ENCODE measurements at regions not wholly inside any gene's neighbourhood (a gene's known extent, or its start where the extent isn't known, plus 50 kb on each side); places are given as distances from the start of the nearest gene placed in this dataset.

- Mint-ChIP-seq H3K4me3 (no peak overlapping the region), H3K27ac (no peak overlapping the region), H3K27me3 (no peaks in the 10 kb centered on the region), H3K4me1 (ENCODE audit: low read depth in 2 of 2) (no peaks in the 10 kb centered on the region), H3K36me3 (no peaks in the 10 kb centered on the region), H3K9me3 (peaks cover 10% of the 10 kb centered on the region)
- ATAC-seq (no peak), DNase-seq (ENCODE audit: low spot score) (no peak)
These were observed 385.4 kb upstream of the RBFOX1 start for GRCh38 chr16:6947291-6947690.

GRCh38 chr16:6946802-6947201 is 385.8 kb upstream of the RBFOX1 start:
- no peak for ATAC-seq

GRCh38 chr16:6946106-6946505 is 386.5 kb upstream of the RBFOX1 start:
- H3K36me3 Mint-ChIP-seq: no peaks in the 10 kb centered on the region
- H3K4me3 Mint-ChIP-seq: no peak overlapping the region
- peaks cover 13% of the 10 kb centered on the region for H3K9me3 Mint-ChIP-seq
- H3K27me3 Mint-ChIP-seq: no peaks in the 10 kb centered on the region
- no peak for DNase-seq (ENCODE audit: low spot score)
- no peak for ATAC-seq
- no peak overlapping the region for H3K27ac Mint-ChIP-seq
- no peaks in the 10 kb centered on the region for H3K4me1 Mint-ChIP-seq (ENCODE audit: low read depth in 2 of 2)

More at GRCh38 chr16:6946802-6947201, 385.8 kb upstream of the RBFOX1 start:
- no peaks in the 10 kb centered on the region for H3K27me3 Mint-ChIP-seq
- H3K9me3 Mint-ChIP-seq: peaks cover 10% of the 10 kb centered on the region
- no peaks in the 10 kb centered on the region for H3K36me3 Mint-ChIP-seq
- H3K4me1 Mint-ChIP-seq (ENCODE audit: low read depth in 2 of 2): no peaks in the 10 kb centered on the region
- DNase-seq (ENCODE audit: low spot score): no peak
- H3K4me3 Mint-ChIP-seq: no peak overlapping the region
- H3K27ac Mint-ChIP-seq: no peak overlapping the region

GRCh38 chr16:6940968-6941367 is 391.7 kb upstream of the RBFOX1 start:
- no peak for DNase-seq (ENCODE audit: low spot score)
- no peaks in the 10 kb centered on the region for H3K4me1 Mint-ChIP-seq (ENCODE audit: low read depth in 2 of 2)

GRCh38 chr16:6937641-6938040 is 395.0 kb upstream of the RBFOX1 start:
- ATAC-seq (no peak), DNase-seq (ENCODE audit: low spot score) (no peak)
- Mint-ChIP-seq H3K4me3 (no peak overlapping the region), H3K27me3 (no peaks in the 10 kb centered on the region), H3K36me3 (no peaks in the 10 kb centered on the region), H3K4me1 (ENCODE audit: low read depth in 2 of 2) (no peaks in the 10 kb centered on the region), H3K27ac (no peak overlapping the region), H3K9me3 (peaks cover 16% of the 10 kb centered on the region)

More at GRCh38 chr16:6940968-6941367, 391.7 kb upstream of the RBFOX1 start:
- no peak for ATAC-seq
- Mint-ChIP-seq H3K36me3 (no peaks in the 10 kb centered on the region), H3K9me3 (peaks cover 13% of the 10 kb centered on the region), H3K27me3 (no peaks in the 10 kb centered on the region), H3K27ac (no peak overlapping the region), H3K4me3 (no peak overlapping the region)

- Mint-ChIP-seq H3K27me3 (no peaks in the 10 kb centered on the region), H3K4me1 (ENCODE audit: low read depth in 2 of 2) (no peaks in the 10 kb centered on the region), H3K27ac (no peak overlapping the region), H3K4me3 (no peak overlapping the region), H3K9me3 (peaks cover 22% of the 10 kb centered on the region), H3K36me3 (no peaks in the 10 kb centered on the region)
- no peak for ATAC-seq
- no peak for DNase-seq (ENCODE audit: low spot score)
These were observed 399.7 kb upstream of the RBFOX1 start for GRCh38 chr16:6932871-6933385.

- Mint-ChIP-seq H3K9me3 (peaks cover 15% of the 10 kb centered on the region), H3K4me1 (ENCODE audit: low read depth in 2 of 2) (no peaks in the 10 kb centered on the region), H3K27ac (no peak overlapping the region), H3K4me3 (no peak overlapping the region), H3K36me3 (no peaks in the 10 kb centered on the region), H3K27me3 (no peaks in the 10 kb centered on the region)
- DNase-seq (ENCODE audit: low spot score) (no peak), ATAC-seq (no peak)
These were observed 402.8 kb upstream of the RBFOX1 start for GRCh38 chr16:6929868-6930267.

GRCh38 chr16:6926762-6927161 is 405.9 kb upstream of the RBFOX1 start:
- H3K27ac Mint-ChIP-seq: no peak overlapping the region
- H3K4me1 Mint-ChIP-seq (ENCODE audit: low read depth in 2 of 2): no peaks in the 10 kb centered on the region
- no peaks in the 10 kb centered on the region for H3K27me3 Mint-ChIP-seq
- no peaks in the 10 kb centered on the region for H3K36me3 Mint-ChIP-seq
- no peak for ATAC-seq
- H3K4me3 Mint-ChIP-seq: no peak overlapping the region
- DNase-seq (ENCODE audit: low spot score): no peak
- peaks cover 12% of the 10 kb centered on the region for H3K9me3 Mint-ChIP-seq

GRCh38 chr16:6926341-6926740 is 406.3 kb upstream of the RBFOX1 start:
- no peaks in the 10 kb centered on the region for H3K36me3 Mint-ChIP-seq
- H3K4me1 Mint-ChIP-seq (ENCODE audit: low read depth in 2 of 2): no peaks in the 10 kb centered on the region
- no peak overlapping the region for H3K4me3 Mint-ChIP-seq
- no peak overlapping the region for H3K27ac Mint-ChIP-seq
- no peaks in the 10 kb centered on the region for H3K27me3 Mint-ChIP-seq
- H3K9me3 Mint-ChIP-seq: peaks cover 15% of the 10 kb centered on the region
- no peak for ATAC-seq
- no peak for DNase-seq (ENCODE audit: low spot score)

GRCh38 chr16:6918646-6919045 is 414.0 kb upstream of the RBFOX1 start:
- peaks cover 9% of the 10 kb centered on the region for H3K9me3 Mint-ChIP-seq
- no peaks in the 10 kb centered on the region for H3K27me3 Mint-ChIP-seq
- H3K4me1 Mint-ChIP-seq (ENCODE audit: low read depth in 2 of 2): no peaks in the 10 kb centered on the region
- no peak overlapping the region for H3K4me3 Mint-ChIP-seq
- no peak for ATAC-seq
- no peaks in the 10 kb centered on the region for H3K36me3 Mint-ChIP-seq
- no peak overlapping the region for H3K27ac Mint-ChIP-seq
- no peak for DNase-seq (ENCODE audit: low spot score)

GRCh38 chr16:6916946-6917345 is 415.7 kb upstream of the RBFOX1 start:
- ATAC-seq (no peak), DNase-seq (ENCODE audit: low spot score) (no peak)
- H3K27ac Mint-ChIP-seq: no peak overlapping the region
- no peaks in the 10 kb centered on the region for H3K36me3 Mint-ChIP-seq
- H3K9me3 Mint-ChIP-seq: peaks cover 9% of the 10 kb centered on the region
- no peaks in the 10 kb centered on the region for H3K27me3 Mint-ChIP-seq
- no peaks in the 10 kb centered on the region for H3K4me1 Mint-ChIP-seq (ENCODE audit: low read depth in 2 of 2)
- no peak overlapping the region for H3K4me3 Mint-ChIP-seq

- Mint-ChIP-seq H3K4me1 (ENCODE audit: low read depth in 2 of 2) (no peaks in the 10 kb centered on the region), H3K27me3 (no peaks in the 10 kb centered on the region), H3K4me3 (no peak overlapping the region), H3K36me3 (no peaks in the 10 kb centered on the region), H3K27ac (no peak overlapping the region), H3K9me3 (peaks cover 5% of the 10 kb centered on the region)
- DNase-seq (ENCODE audit: low spot score) (no peak), ATAC-seq (no peak)
These were observed 419.1 kb upstream of the RBFOX1 start for GRCh38 chr16:6913566-6913965.

GRCh38 chr16:6910301-6910700 is 422.3 kb upstream of the RBFOX1 start:
- DNase-seq (ENCODE audit: low spot score): no peak
- Mint-ChIP-seq H3K4me1 (ENCODE audit: low read depth in 2 of 2) (no peaks in the 10 kb centered on the region), H3K27me3 (no peaks in the 10 kb centered on the region), H3K4me3 (no peak overlapping the region), H3K9me3 (peaks cover 5% of the 10 kb centered on the region), H3K36me3 (no peaks in the 10 kb centered on the region), H3K27ac (no peak overlapping the region)
- ATAC-seq: no peak

- no peaks in the 10 kb centered on the region for H3K27me3 Mint-ChIP-seq
- ATAC-seq: no peak
- H3K4me1 Mint-ChIP-seq (ENCODE audit: low read depth in 2 of 2): no peaks in the 10 kb centered on the region
- no peak overlapping the region for H3K27ac Mint-ChIP-seq
- H3K36me3 Mint-ChIP-seq: peaks cover 3% of the 10 kb centered on the region
- peaks cover 13% of the 10 kb centered on the region for H3K9me3 Mint-ChIP-seq
- no peak overlapping the region for H3K4me3 Mint-ChIP-seq
- no peak for DNase-seq (ENCODE audit: low spot score)
These were observed 427.0 kb upstream of the RBFOX1 start for GRCh38 chr16:6905601-6906000.

GRCh38 chr16:6903671-6904070 is 429.0 kb upstream of the RBFOX1 start:
- no peak for ATAC-seq
- Mint-ChIP-seq H3K9me3 (peaks cover 15% of the 10 kb centered on the region), H3K27me3 (no peaks in the 10 kb centered on the region), H3K4me1 (ENCODE audit: low read depth in 2 of 2) (no peaks in the 10 kb centered on the region), H3K27ac (no peak overlapping the region), H3K4me3 (no peak overlapping the region), H3K36me3 (peaks cover 8% of the 10 kb centered on the region)
- no peak for DNase-seq (ENCODE audit: low spot score)
